ENCODE measurements at regions not wholly inside any gene's neighbourhood (a gene's known extent, or its start where the extent isn't known, plus 50 kb on each side); places are given as distances from the start of the nearest gene placed in this dataset.

DNA sequence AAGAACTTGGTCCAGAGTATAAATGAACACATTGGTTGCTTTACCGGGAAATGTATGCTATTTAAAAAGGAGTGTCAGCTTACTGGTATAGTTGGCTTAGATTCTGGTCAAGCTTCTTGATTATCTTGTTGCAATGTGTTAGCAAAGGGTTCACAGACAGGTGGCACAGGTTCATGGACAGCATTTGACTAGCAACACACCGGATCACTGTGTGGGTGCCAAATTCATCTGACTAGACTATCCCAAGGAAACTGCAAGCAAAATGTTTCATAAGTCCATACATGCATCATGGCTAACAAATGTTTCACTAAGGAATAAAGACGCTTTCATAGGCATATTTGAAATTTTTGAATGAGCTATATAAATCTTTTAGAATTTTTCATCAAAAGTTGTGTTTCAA, 274.1 kb downstream of the PLK2 start:
- H3K27me3 ChIP-seq (replicated peaks; ENCODE audit: insufficient read depth, low read length): no peaks in the 10 kb centered on the region
- no peak overlapping the region for H3K4me3 ChIP-seq (ENCODE audit: low read length)
- no peak for DNase-seq
- H2AFZ ChIP-seq (ENCODE audit: low read length): no peak overlapping the region
- no peak overlapping the region for H3K9ac ChIP-seq (ENCODE audit: low read length)
- no peaks in the 10 kb centered on the region for H4K20me1 ChIP-seq (ENCODE audit: insufficient read depth, low read length)
- no peaks in the 10 kb centered on the region for H3K79me2 ChIP-seq (ENCODE audit: low read length)
- H3K27ac ChIP-seq (ENCODE audit: low read length): no peak overlapping the region
- no peaks in the 10 kb centered on the region for H3K9me2 ChIP-seq (replicated peaks; ENCODE audit: insufficient read depth, low read length)
- no peaks in the 10 kb centered on the region for H3K9me3 ChIP-seq (replicated peaks; ENCODE audit: insufficient read depth, low read length)
- H3F3A ChIP-seq (ENCODE audit: insufficient read depth, low read length): no peaks in the 10 kb centered on the region
- TF ChIP-seq EZH2phosphoT487 (IDR thresholded peaks at IDR 0.05; ENCODE audit: low read length) (no peak), EZH2 (optimal IDR thresholded peaks at IDR 0.05; ENCODE audit: low read depth, low read length) (no peak)
- TF ChIP-seq, protein P1, sequence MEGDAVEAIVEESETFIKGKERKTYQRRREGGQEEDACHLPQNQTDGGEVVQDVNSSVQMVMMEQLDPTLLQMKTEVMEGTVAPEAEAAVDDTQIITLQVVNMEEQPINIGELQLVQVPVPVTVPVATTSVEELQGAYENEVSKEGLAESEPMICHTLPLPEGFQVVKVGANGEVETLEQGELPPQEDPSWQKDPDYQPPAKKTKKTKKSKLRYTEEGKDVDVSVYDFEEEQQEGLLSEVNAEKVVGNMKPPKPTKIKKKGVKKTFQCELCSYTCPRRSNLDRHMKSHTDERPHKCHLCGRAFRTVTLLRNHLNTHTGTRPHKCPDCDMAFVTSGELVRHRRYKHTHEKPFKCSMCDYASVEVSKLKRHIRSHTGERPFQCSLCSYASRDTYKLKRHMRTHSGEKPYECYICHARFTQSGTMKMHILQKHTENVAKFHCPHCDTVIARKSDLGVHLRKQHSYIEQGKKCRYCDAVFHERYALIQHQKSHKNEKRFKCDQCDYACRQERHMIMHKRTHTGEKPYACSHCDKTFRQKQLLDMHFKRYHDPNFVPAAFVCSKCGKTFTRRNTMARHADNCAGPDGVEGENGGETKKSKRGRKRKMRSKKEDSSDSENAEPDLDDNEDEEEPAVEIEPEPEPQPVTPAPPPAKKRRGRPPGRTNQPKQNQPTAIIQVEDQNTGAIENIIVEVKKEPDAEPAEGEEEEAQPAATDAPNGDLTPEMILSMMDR (IDR thresholded peaks at IDR 0.05; ENCODE audit: low read length): no peak
- no peaks in the 10 kb centered on the region for H3K36me3 ChIP-seq (replicated peaks; ENCODE audit: insufficient read depth, low read length)
- H3K4me1 ChIP-seq (ENCODE audit: low read length): no peaks in the 10 kb centered on the region
- H3K4me2 ChIP-seq (ENCODE audit: low read depth, low read length): no peak overlapping the region

DNA sequence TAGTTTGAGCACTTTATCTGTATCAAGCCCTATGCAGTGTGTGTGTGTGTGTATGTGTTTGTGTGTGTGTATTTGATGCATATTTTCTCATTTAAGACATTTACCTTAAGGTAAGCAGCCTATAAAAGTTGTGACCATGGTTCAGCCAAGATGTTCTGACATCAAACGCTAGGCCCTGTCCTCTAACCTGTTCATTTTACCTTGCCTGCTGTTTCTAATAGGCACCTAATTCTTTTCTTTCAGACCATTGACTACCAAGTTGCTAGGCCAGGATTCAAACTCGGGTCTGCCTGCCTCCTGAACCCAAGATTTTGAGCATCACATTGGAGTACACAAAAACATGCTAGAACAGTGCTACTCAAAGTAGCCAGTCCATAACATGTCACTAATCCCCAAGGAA, 274.5 kb downstream of the PLK2 start:
- H3K4me1 ChIP-seq (ENCODE audit: low read length): no peaks in the 10 kb centered on the region

DNA sequence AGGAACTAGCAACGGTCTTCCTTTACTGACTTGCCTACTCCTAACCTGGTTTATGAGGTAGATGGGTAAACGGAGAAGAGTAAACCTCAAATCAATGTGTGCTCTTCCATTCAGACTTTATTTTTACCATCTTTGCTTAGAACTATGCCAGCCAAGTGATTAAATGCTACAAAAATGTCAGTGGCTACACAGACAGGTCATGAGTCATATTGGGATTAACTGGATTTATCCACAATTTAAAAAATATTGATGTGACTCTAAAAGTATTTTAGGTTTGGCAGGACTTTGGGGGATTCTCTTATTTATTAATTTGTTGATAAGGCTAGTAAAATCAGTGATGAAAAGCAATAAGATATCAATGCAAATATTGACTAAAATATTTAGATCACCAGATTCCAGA, 275.0 kb downstream of the PLK2 start:
- Histone ChIP-seq H3K4me3 (ENCODE audit: low read length) (no peak overlapping the region), H2AFZ (ENCODE audit: low read length) (no peak overlapping the region), H3K4me2 (ENCODE audit: low read depth, low read length) (no peak overlapping the region), H3K9ac (ENCODE audit: low read length) (no peak overlapping the region), H3F3A (ENCODE audit: insufficient read depth, low read length) (no peaks in the 10 kb centered on the region), H3K9me2 (replicated peaks; ENCODE audit: insufficient read depth, low read length) (no peaks in the 10 kb centered on the region), H3K4me1 (ENCODE audit: low read length) (no peaks in the 10 kb centered on the region), H3K27me3 (replicated peaks; ENCODE audit: insufficient read depth, low read length) (no peaks in the 10 kb centered on the region), H4K20me1 (ENCODE audit: insufficient read depth, low read length) (no peaks in the 10 kb centered on the region), H3K27ac (ENCODE audit: low read length) (no peak overlapping the region), H3K79me2 (ENCODE audit: low read length) (no peaks in the 10 kb centered on the region), H3K9me3 (replicated peaks; ENCODE audit: insufficient read depth, low read length) (no peaks in the 10 kb centered on the region), H3K36me3 (replicated peaks; ENCODE audit: insufficient read depth, low read length) (no peaks in the 10 kb centered on the region)
- TF ChIP-seq EZH2phosphoT487 (IDR thresholded peaks at IDR 0.05; ENCODE audit: low read length) (no peak), EZH2 (optimal IDR thresholded peaks at IDR 0.05; ENCODE audit: low read depth, low read length) (no peak)
- TF ChIP-seq, protein P1 (IDR thresholded peaks at IDR 0.05; ENCODE audit: low read length): no peak
- no peak for DNase-seq

More for the DNA sequence above, 274.5 kb downstream of the PLK2 start:
- Histone ChIP-seq H3K27ac (ENCODE audit: low read length) (no peak overlapping the region), H4K20me1 (ENCODE audit: insufficient read depth, low read length) (no peaks in the 10 kb centered on the region), H3K9me2 (replicated peaks; ENCODE audit: insufficient read depth, low read length) (no peaks in the 10 kb centered on the region), H3K79me2 (ENCODE audit: low read length) (no peaks in the 10 kb centered on the region), H3K36me3 (replicated peaks; ENCODE audit: insufficient read depth, low read length) (no peaks in the 10 kb centered on the region), H3K4me2 (ENCODE audit: low read depth, low read length) (no peak overlapping the region), H3K9ac (ENCODE audit: low read length) (no peak overlapping the region), H3K9me3 (replicated peaks; ENCODE audit: insufficient read depth, low read length) (no peaks in the 10 kb centered on the region), H3K27me3 (replicated peaks; ENCODE audit: insufficient read depth, low read length) (no peaks in the 10 kb centered on the region), H2AFZ (ENCODE audit: low read length) (no peak overlapping the region), H3K4me3 (ENCODE audit: low read length) (no peak overlapping the region), H3F3A (ENCODE audit: insufficient read depth, low read length) (no peaks in the 10 kb centered on the region)
- no peak for DNase-seq
- TF ChIP-seq EZH2phosphoT487 (IDR thresholded peaks at IDR 0.05; ENCODE audit: low read length) (no peak), EZH2 (optimal IDR thresholded peaks at IDR 0.05; ENCODE audit: low read depth, low read length) (no peak)
- TF ChIP-seq, protein P1 (IDR thresholded peaks at IDR 0.05; ENCODE audit: low read length): no peak

Data from MM.1S (cell line).